ENCODE measurements at regions not wholly inside any gene's neighbourhood (a gene's known extent, or its start where the extent isn't known, plus 50 kb on each side); places are given as distances from the start of the nearest gene placed in this dataset.

- no peaks in the 10 kb centered on the region; the same call in 1 of the 2 replicates for H3K9me2 ChIP-seq (ENCODE audit: insufficient read depth)
- TF ChIP-seq CREB1 (CRISPR knock-in tag; IDR thresholded peaks at IDR 0.05; ENCODE audit: low read depth) (no peak), ZNF331 (CRISPR knock-in tag; IDR thresholded peaks at IDR 0.05; ENCODE audit: low read depth) (no peak), JUNB (IDR thresholded peaks at IDR 0.05; ENCODE audit: unreplicated experiment) (no peak), ZNF114 (CRISPR knock-in tag; IDR thresholded peaks at IDR 0.05) (no peak), EZH2phosphoT487 (IDR thresholded peaks at IDR 0.05; ENCODE audit: unreplicated experiment) (no peak), POLR2AphosphoS5 (IDR thresholded peaks at IDR 0.05; ENCODE audit: low read depth) (no peak), EZH2 (IDR thresholded peaks at IDR 0.05; ENCODE audit: low read depth, unreplicated experiment) (no peak), REST (IDR thresholded peaks at IDR 0.05; ENCODE audit: unreplicated experiment) (no peak), NANOG (IDR thresholded peaks at IDR 0.05; ENCODE audit: borderline replicate concordance) (no peak), STAT1 (IDR thresholded peaks at IDR 0.05; ENCODE audit: unreplicated experiment) (no peak), CTCF (conservative IDR thresholded peaks at IDR 0.05; ENCODE audit: low read depth in 2 of 2) (no peak)
- TF ChIP-seq, protein P1, sequence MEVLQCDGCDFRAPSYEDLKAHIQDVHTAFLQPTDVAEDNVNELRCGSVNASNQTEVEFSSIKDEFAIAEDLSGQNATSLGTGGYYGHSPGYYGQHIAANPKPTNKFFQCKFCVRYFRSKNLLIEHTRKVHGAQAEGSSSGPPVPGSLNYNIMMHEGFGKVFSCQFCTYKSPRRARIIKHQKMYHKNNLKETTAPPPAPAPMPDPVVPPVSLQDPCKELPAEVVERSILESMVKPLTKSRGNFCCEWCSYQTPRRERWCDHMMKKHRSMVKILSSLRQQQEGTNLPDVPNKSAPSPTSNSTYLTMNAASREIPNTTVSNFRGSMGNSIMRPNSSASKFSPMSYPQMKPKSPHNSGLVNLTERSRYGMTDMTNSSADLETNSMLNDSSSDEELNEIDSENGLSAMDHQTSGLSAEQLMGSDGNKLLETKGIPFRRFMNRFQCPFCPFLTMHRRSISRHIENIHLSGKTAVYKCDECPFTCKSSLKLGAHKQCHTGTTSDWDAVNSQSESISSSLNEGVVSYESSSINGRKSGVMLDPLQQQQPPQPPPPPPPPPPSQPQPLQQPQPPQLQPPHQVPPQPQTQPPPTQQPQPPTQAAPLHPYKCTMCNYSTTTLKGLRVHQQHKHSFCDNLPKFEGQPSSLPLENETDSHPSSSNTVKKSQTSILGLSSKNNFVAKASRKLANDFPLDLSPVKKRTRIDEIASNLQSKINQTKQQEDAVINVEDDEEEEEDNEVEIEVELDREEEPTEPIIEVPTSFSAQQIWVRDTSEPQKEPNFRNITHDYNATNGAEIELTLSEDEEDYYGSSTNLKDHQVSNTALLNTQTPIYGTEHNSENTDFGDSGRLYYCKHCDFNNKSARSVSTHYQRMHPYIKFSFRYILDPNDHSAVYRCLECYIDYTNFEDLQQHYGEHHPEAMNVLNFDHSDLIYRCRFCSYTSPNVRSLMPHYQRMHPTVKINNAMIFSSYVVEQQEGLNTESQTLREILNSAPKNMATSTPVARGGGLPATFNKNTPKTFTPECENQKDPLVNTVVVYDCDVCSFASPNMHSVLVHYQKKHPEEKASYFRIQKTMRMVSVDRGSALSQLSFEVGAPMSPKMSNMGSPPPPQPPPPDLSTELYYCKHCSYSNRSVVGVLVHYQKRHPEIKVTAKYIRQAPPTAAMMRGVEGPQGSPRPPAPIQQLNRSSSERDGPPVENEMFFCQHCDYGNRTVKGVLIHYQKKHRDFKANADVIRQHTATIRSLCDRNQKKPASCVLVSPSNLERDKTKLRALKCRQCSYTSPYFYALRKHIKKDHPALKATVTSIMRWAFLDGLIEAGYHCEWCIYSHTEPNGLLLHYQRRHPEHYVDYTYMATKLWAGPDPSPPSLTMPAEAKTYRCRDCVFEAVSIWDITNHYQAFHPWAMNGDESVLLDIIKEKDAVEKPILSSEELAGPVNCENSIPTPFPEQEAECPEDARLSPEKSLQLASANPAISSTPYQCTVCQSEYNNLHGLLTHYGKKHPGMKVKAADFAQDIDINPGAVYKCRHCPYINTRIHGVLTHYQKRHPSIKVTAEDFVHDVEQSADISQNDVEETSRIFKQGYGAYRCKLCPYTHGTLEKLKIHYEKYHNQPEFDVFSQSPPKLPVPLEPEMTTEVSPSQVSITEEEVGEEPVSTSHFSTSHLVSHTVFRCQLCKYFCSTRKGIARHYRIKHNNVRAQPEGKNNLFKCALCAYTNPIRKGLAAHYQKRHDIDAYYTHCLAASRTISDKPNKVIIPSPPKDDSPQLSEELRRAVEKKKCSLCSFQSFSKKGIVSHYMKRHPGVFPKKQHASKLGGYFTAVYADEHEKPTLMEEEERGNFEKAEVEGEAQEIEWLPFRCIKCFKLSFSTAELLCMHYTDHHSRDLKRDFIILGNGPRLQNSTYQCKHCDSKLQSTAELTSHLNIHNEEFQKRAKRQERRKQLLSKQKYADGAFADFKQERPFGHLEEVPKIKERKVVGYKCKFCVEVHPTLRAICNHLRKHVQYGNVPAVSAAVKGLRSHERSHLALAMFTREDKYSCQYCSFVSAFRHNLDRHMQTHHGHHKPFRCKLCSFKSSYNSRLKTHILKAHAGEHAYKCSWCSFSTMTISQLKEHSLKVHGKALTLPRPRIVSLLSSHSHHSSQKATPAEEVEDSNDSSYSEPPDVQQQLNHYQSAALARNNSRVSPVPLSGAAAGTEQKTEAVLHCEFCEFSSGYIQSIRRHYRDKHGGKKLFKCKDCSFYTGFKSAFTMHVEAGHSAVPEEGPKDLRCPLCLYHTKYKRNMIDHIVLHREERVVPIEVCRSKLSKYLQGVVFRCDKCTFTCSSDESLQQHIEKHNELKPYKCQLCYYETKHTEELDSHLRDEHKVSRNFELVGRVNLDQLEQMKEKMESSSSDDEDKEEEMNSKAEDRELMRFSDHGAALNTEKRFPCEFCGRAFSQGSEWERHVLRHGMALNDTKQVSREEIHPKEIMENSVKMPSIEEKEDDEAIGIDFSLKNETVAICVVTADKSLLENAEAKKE (CRISPR knock-in tag; IDR thresholded peaks at IDR 0.05): no peak
- TF ChIP-seq, protein P2, sequence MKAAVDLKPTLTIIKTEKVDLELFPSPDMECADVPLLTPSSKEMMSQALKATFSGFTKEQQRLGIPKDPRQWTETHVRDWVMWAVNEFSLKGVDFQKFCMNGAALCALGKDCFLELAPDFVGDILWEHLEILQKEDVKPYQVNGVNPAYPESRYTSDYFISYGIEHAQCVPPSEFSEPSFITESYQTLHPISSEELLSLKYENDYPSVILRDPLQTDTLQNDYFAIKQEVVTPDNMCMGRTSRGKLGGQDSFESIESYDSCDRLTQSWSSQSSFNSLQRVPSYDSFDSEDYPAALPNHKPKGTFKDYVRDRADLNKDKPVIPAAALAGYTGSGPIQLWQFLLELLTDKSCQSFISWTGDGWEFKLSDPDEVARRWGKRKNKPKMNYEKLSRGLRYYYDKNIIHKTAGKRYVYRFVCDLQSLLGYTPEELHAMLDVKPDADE (IDR thresholded peaks at IDR 0.05): no peak
- H3K9me3 Mint-ChIP-seq: peaks cover 15% of the 10 kb centered on the region
Measured at GRCh38 chr3:94978084-94978483, 915.2 kb downstream of the NSUN3 start.

More at GRCh38 chr3:94978084-94978483, 915.2 kb downstream of the NSUN3 start:
- Histone ChIP-seq H3K27ac (ENCODE audit: low read depth) (no peak overlapping the region), H3K79me2 (replicated peaks; ENCODE audit: insufficient read depth) (no peaks in the 10 kb centered on the region), H3K36me3 (ENCODE audit: insufficient read depth) (no peaks in the 10 kb centered on the region), H2AFZ (peak overlapping the region; percentile 35; the same call in 1 of the 2 replicates), H3K4me3 (no peak overlapping the region), H3K27me3 (ENCODE audit: insufficient read depth) (no peaks in the 10 kb centered on the region), H4K20me1 (replicated peaks; ENCODE audit: insufficient read depth) (no peaks in the 10 kb centered on the region), H3F3A (replicated peaks; ENCODE audit: low read depth) (no peaks in the 10 kb centered on the region), H3K4me2 (no peak overlapping the region), H3K4me1 (ENCODE audit: insufficient read depth) (no peaks in the 10 kb centered on the region)
- ATAC-seq (no peak), DNase-seq (ENCODE audit: low spot score) (no peak)
- Mint-ChIP-seq H3K27ac (no peak overlapping the region), H3K36me3 (ENCODE audit: low read depth) (peaks cover 8% of the 10 kb centered on the region), H3K4me3 (no peak overlapping the region), H3K27me3 (ENCODE audit: insufficient read depth, low read depth, poor library complexity) (no peaks in the 10 kb centered on the region), H3K4me1 (no peaks in the 10 kb centered on the region)

Measured in GM23338 (cell line).